NB4 (cell line): ENCODE measurements at regions not wholly inside any gene's neighbourhood (a gene's known extent, or its start where the extent isn't known, plus 50 kb on each side); places are given as distances from the start of the nearest gene placed in this dataset.

Experiments used
- CTCF ChIP-seq: IDR thresholded peaks from one replicate; pipeline ENCODE4 v1.5.1; 2012; ENCODE audit warnings: low read depth, low read length
- POLR2A ChIP-seq: IDR thresholded peaks from 2 replicates; pipeline ENCODE4 v1.6.1; 2011; ENCODE audit warnings: mild to moderate bottlenecking; ENCODE audit not compliant: insufficient read length; ENCODE audit errors: extremely low read depth

- TF ChIP-seq CTCF (no peak), POLR2A (no peak)
Measured at GRCh38 chr11:88042647-88043046, 132.6 kb downstream of the RAB38 start.
